MM.1S (cell line): ENCODE measurements at regions not wholly inside any gene's neighbourhood (a gene's known extent, or its start where the extent isn't known, plus 50 kb on each side); places are given as distances from the start of the nearest gene placed in this dataset.

Experiments
- CTCF ChIP-seq: fragments of 300-600 bp; sonication (generic); IDR thresholded peaks from 2 replicates; pipeline ENCODE4 v1.5.1; 2016; ENCODE audit warnings: antibody characterized with exemption, low read length, mixed read lengths
- EZH2 ChIP-seq: fragments of 300-600 bp; sonication (generic); optimal IDR thresholded peaks from 2 replicates; pipeline ENCODE3; 2017; ENCODE audit warnings: low read depth, mild to moderate bottlenecking, antibody characterized with exemption, low read length, mixed read lengths

- TF ChIP-seq CTCF (no peak), EZH2 (no peak)
Observed at GRCh38 chr3:110069761-110070160, 732.4 kb upstream of the DPPA4 start.
